ENCODE measurements at regions not wholly inside any gene's neighbourhood (a gene's known extent, or its start where the extent isn't known, plus 50 kb on each side); places are given as distances from the start of the nearest gene placed in this dataset.

DNA sequence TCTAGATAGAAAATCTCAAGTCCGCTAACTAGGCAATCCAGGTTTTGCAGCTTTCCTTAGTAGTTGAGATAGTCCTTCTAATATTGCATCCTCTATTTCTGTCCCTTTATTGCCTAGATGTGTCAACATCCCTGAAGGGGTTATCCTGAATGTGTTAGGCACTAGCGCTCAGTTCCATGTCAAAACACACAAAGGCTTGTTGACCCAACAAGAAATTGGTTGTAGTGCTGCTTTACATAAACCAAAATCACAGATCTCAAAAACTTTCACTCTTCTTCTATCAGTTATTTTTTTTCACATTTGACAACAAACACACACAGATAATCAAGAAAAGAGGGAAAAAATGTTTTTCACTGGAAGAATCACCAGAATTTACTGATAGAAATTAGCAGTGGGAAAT lies 51.4 kb upstream of the SOX2 start:
- DNase-seq (ENCODE audit: low read depth) = no peak

DNA sequence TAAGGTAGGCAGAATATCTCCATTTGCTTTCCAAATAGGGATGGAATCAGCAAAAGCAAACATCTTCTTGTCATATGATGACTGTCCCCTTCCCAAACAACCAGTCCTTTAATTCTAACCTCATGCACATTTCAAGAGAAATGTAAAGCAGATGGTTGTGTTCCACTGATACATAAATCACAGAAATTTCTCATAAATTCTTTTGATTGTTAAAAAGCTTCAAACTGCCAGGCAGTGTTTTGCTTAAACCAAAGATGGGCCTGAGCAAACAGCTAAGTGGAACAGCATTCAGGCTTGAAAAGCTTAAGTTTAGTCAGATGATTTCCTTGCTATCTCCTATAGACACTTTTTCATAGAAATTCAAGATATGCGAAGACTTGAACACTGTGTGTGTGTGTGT lies 74.3 kb upstream of the SOX2 start:
- no peak for DNase-seq (ENCODE audit: low read depth)

DNA sequence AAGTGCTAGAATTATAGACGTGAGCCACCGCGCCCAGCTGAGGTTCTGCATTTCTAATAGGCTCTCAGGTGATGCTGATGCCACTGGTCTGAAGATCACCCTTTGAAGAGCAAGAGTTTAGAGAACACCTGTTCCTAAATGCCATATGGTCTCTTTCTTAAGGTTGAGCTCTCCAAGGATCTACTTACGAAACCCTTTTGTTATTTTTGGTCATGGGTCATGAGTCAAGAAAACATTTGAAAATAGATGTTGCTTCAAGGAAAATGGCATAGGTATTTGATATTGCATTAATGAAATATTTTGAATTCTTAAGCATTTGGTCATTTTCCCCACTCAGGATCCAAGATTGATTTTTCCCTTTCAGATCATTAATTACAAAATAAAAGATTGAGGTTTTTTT lies 74.7 kb upstream of the SOX2 start:
- no peak for DNase-seq (ENCODE audit: low read depth)

DNA sequence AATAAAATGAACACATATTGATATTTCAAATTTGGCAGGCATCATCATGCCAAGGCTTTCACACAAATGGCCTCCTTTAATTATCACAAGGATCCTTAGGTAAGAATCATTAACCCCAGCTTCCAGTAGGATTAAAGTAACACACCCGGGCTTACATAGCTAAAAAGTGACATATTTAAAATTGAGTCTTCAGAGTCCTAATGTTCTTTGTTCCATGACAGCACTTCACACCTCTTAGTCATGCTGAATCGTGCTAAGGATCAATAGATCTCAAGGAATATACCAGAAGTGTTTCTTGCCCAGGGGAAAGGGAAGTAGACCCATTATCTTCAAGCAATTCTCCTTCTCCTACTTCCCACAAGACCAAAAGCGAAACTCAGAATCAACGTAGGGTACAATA lies 76.6 kb upstream of the SOX2 start:
- no peak for DNase-seq (ENCODE audit: low read depth)

DNA sequence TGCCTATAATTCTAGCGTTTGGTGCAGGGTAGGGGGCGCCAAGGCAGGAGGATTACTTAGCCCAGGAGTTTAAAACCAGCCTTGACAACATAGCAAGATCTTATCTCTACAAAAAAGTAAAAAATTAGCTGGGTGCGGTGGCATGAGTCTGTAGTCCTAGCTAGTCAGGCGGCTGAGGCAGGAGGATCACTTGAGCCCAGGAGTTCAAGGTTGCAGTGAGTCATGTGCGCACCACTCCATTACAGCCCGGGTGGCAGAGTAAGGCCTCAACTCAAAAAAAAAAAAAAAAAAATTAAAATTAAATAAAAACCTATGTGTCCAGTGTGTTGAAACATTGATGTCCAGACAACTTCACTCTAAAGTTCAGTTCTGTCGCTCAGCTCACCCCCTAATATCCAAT lies 78.2 kb upstream of the SOX2 start:
- DNase-seq (ENCODE audit: low read depth) = no peak

DNA sequence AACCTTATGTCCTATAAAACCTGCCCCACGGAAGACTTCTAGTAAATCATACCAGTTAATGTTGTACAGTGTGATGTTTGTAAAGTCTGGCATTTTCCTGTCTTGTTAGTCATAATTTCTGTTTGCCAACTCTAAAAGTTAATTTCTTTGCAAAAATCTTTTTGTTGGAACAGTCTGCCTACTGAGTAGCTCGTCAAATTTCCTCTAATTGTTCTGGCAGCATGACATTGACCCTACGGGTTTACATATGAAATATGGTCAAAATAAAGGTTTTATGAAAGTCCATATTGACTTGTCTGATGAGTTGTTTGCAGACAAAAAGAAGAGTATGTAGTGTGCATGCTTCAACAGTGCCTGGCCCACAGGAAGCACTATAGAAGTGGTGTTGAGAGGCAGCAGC lies 79.8 kb upstream of the SOX2 start:
- no peak for DNase-seq (ENCODE audit: low read depth)

DNA sequence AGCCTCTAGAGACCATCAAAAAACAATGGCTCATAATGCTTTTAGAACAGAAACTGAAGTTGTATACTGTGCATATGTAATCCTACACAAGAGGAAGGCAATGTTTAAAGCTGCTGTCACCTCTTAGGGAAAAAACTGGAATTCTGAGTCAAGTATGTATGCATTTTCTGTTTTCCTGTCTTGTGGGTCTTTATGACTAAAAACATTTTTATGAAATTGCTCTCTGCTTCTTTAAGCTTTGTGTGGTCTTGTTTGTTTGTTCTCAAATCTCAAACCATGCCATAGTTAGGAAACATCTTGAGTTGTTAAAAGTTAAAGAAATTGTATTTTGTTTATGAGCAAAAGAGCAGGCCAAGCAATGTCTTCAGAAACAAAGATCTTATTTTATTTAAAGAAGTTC lies 80.9 kb upstream of the SOX2 start:
- no peak for DNase-seq (ENCODE audit: low read depth)

DNA sequence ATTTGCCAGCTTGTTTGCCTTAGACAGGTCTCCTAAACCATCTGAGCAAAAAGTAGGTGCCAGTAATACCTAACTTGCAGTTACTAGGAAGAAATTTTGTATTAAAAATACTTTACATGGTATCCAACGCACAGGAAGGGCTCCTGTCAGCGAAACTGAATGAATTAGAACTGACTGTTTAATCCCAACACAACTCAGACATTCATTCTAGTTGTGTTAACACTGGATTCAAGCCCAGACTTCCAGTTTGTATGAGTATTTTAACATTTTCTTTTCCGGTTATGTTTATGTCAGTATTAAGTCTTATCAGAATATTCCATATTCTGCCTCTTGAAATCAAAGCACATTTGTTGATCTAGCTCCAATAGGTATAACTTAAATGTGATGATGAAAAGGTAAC lies 82.0 kb upstream of the SOX2 start:
- DNase-seq (ENCODE audit: low read depth) = no peak

DNA sequence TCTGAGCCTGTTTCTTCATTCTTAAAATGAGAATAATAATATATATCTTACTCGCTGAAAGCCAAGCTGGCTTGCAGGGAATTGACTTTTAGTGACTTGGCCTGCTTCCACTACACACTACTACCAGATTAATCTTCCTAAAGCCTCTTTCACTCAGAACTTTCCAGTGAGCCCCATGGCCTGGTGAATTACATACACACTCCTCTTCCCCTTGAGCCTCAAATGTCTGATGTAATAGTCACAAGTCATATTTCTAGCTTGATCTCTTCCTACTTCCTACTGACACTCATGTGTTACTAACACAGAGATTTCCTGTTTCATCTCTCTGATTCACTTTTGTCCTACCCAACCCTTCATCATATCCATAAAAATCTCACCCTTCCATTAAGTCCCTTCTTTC lies 82.7 kb upstream of the SOX2 start:
- no peak for DNase-seq (ENCODE audit: low read depth)

DNA sequence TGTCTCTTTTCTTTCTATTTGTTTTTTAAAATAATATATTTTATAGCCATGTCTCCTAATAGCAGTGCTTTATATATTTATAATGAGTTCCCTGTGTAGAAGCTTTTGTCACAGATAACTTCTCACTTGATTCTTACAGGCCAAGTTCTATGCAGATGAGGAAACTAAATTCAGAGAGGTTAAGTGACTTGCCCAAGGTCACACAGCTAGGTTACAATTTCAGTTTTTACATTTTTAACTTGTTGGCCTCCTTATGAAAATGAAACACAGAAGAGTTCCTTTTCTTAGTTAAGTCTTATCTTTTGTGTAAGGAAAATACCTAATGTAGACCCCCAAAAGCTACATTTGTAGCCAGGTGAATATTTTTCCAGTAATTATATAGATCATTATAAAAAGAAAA lies 83.3 kb upstream of the SOX2 start:
- DNase-seq (ENCODE audit: low read depth) = no peak

DNA sequence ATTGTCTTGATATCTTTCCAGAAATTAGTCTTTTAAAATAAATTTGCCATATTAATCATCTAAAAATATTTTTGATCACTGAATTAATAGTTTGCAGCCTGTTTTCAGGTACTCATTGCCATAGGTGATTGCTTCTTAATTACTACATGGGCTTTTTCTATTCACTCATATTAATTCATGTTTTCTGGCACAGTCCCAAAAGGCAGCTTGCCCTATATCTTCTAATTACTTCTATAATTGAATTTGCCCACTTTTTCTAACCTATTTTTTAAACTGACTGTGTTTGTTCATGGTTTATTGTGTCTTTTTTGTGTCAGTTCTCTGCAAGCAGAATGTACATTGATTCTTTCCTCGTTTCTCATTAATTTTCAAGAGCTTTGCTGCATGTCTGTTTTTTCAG lies 85.7 kb upstream of the SOX2 start:
- no peak for DNase-seq (ENCODE audit: low read depth)

DNA sequence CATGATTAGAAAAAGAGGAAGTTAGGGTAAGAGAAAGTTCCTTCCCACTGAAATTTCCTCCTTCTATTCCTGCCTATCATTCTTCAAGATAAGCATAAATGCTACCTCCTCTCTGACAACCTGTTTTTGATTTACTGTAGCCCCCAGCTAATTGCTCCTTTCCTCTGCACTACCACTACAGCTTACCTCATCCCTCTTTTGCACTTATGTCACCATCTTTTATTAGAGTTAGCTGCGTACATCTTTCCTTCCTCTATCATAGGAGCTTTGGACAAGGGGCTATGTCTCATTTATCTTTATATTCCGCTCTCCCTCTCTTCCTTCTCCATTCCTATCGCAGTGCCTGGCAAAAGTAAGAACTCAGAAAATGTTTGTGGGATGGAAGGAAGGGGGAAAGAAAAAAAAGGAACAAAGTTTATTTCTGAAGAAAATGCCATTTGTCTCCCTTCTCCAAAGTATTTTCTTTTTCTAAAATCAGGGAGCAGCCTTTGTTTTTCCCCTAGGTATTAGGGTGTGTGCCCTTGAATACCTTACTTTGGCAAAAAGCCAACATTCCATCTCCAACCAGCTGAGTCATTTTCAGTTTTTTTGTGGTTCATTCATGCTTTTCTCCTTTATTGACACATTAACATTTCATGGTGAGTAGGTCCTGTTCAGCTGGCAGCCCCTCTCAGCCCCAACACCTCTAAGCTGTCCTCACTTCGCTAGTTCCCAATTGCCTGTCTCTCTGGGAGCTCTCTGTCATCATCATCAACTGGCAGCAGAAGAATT lies 87.6 kb upstream of the SOX2 start:
- no peak for DNase-seq (ENCODE audit: low read depth)

DNA sequence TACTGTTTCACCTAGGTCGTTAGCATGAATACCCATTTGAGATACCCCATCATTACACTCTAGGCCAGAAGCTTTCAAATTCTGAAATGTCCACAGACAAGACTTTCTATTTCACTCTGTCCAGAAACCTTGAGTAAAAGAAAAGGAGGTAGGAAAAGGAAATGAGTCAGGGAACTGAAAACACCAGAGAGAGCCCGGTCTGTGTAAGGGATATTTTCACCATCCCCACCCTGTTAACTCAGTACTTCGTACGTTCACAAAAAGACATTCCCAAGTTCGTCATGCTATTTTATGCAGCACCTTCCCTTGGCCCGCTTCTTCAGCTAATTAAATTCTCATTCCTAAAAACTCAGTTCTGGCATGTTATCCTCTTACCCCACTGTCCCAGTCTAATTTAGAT lies 89.4 kb upstream of the SOX2 start:
- DNase-seq (ENCODE audit: low read depth) = no peak

DNA sequence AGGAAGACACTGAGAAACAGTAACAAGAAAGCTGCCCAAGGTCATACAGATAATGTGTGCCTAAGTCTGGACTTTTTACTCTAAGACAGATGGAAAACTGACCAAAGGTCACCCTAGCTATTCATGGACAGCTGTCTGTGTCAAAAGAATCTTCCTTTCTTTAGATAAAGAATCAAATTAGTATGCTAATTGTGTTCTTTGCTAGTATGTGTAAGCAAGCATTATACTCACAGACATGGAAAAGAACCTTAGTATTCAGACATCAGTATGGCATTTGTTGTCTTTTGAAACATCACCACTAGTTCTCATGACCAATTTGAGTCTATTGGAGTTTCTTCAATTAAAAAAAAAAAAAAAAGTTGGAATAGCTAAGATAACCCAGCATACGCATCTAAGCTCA lies 91.8 kb upstream of the SOX2 start:
- no peak for DNase-seq (ENCODE audit: low read depth)

DNA sequence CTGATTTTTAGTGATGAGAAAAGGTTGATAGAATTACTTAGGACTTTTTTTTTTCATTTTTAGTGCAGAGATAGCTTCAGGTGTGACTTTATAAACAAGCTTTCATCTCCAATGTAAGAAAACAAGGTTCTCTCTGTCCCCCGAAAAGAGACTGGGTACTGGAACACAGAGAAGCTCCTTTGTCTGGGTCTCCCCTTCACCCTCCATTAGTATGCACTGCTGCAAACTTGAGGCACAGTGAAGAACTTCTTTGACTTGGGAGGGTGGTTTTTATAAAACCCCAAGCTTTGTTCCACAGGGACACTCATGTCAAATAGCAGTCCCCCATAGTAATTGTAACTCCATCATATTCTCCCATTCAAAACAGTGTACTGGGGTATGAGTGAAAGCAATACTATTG lies 93.5 kb upstream of the SOX2 start:
- no peak for DNase-seq (ENCODE audit: low read depth)

DNA sequence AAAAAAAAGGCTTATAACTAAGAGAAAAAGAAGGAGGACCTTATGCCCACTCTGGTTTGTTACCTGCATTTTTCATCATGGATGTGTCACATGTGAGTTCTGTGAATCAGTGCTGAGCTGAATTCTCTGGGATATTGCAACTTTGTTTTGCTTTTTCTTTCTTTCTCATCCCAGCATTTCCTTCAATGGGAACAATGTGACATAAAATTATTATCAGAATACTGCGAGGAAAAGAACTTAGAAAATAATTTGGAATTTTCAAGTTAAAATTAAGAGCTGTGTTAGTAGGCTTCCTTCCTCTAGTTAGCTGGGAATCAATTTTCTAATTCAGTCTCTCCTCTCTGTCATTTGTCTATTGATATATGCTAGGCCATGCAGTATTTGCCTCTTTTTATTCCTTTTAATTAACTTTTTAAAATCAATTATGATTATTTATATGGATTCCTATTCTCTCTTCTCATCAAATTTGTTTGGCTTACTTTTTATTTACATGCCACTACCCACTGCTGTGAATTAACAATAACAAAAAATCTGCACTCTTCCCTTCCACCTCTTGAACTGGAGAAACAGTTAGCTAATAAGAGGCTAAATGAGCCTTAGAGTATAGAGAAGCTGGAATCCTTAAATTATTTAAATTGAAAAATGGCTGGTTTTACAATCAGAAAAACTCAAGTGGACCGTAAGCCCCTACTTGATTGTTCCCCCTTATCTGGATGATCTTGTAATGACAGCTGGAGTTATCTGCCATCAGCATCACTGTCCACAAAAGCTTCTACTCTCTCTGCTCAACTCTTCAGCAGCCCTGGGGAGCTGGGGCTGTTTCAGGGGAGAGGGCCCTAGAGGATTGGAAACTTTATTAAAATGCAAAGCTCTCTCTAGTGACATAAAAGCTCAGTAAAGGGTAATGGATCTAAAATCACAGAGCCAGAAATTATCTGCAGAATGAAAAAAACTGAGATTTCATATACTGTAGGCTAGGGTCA lies 95.3 kb upstream of the SOX2 start:
- DNase-seq (ENCODE audit: low read depth) = no peak

DNA sequence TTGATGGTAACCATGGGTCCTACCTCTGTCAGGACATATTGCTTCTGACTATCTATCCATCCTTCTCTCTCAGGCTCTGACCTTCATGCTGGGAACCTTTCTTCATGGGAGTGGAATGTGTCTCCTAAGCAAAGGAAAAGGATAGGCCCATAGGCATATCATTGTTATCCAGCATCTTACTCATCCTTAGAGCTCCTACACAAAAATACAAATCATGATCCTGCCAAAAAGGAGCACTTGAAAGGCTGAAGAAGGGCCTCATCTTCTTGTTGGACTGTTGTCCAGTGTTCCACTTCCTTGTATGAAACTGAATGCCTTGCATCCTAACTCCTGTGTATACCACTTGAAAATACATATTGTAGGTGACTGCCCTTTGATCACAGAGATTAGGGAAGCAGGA lies 96.1 kb upstream of the SOX2 start:
- no peak for DNase-seq (ENCODE audit: low read depth)

DNA sequence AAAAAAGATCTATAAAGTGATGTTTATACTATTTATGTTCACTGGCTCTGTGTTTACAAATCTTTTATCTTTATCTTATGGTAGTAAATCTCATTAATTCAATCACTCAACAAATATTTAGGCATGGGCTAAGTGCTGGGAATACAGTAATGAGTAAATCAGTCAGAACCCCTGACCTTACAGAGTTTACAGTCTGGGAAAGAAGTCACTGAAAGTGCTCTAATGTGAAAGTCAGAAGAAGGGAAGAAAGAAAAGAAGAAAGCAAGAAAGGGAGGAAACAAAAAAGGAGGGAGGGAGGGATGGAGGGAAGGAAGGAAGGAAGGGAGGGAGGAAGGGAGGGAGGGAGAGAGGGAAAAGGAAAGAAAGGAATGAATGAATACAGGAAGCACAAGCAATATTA lies 96.8 kb upstream of the SOX2 start:
- DNase-seq (ENCODE audit: low read depth) = no peak

DNA sequence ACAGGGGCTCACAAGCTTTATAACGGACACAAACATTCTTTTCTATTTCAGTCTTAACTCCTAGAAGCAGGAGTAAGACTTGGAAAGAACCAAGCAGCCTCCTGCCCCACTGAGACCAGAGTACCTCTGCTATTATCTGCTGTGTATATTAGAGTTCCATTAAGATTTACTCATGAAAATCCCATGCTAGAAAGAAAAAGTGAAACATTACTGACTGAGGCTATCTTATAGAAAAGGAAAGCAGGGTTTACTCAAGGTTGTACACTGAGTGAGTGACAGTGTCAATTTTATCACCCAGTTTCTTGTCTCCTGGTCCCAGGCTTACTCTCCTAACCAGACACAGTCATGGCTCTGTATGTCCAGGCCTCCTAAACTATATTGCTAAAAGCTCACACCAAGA lies 97.9 kb upstream of the SOX2 start:
- DNase-seq (ENCODE audit: low read depth) = no peak

DNA sequence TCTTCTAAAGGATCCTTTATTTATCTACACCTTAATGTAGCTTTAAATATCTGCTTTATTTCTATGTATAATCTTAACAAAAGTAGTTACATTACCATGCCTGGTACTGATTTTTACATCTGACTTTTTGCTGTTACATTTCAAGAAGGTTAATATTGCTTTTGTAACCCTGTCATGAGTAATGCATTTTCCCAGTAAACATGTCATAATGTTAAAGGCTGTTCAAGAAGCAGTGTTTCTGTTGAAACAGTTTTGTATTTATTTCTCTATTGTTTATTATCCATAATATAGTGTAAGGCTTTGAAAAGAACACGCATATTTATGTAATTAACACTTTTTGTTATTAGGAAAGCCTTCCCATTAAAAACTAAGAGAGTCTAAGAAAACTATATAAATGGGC lies 98.5 kb upstream of the SOX2 start:
- no peak for DNase-seq (ENCODE audit: low read depth)

DNA sequence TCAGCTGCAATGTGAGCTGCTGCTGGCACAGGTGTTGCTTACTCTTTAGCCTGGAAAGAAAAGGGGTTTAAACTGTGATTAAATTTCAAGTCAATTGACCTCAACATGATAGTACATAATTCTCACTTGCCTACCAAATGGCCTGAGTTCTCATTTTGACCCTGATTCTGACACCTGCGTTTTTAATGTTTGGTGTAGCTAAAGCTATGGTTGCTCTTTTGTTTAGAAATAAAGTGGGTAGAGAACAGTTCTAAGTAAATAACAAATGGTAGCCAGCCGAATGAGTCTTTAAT lies 100.8 kb upstream of the SOX2 start:
- no peak for DNase-seq (ENCODE audit: low read depth)

DNA sequence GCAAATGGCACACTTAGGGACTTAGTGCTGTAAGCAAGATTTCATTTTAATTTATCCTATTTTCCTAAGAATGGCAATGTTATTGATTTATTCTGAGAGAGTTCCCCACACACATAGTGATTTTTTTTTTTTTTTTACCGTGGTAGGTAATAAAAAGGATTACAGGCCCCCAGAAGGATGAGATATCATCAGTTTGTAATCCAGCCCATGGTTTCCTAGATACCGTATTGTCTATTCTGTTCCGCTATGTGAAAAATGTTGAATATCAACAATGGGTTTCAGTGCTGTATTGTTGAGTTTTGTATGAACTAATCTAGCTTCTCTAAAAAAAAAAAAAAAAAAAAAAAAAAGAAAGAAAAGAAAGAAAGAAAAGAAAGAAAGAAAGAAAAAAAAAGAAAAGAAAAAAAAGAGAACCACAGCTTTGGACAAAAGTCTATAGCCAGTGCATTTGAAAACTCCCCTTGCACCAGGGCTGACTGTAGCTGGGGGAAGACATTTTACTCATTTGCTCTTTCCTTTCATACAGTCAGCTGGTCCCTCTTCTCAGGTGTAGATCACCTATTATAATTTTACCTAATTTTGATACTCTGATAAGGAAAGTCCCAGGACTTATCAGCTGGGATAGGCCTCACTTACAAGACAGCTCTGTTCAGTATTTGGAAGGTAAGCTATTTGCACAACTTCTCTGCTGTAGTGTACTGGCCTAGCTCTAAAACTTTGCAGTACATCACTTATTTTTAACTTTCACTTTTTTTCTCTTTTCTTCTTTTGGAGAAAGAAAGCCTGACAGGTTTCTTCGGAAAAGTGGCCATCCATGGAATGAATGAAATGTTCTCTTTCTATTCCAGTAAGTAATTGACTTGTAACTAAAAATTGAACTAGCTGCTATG lies 101.4 kb upstream of the SOX2 start:
- DNase-seq (ENCODE audit: low read depth) = no peak

All from EH (cell line).